ENCODE measurements at regions not wholly inside any gene's neighbourhood (a gene's known extent, or its start where the extent isn't known, plus 50 kb on each side); places are given as distances from the start of the nearest gene placed in this dataset.
A peak's percentile ranks its signal among the peaks of the same experiment; 100 is the strongest.

DNA sequence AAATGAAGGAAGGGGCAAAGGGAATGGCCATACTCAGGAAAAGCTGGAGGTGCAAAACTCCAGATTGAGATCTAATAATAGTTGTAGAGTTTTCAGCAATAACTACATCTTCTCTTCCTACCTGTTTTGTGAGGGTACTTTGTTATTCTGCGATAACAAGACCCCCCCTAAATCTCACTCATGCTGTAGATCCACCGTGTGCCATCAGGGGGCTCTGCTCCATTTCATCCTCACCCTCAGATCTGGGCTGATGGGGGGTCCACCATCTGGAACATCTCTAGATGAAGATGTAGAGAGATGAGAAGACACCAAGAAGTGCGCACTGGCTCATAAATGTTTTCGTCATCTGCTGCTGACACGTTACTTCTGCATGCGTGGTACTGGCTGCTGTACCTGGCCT lies 135.9 kb upstream of the KIRREL3 start:
- TF ChIP-seq, protein P1, sequence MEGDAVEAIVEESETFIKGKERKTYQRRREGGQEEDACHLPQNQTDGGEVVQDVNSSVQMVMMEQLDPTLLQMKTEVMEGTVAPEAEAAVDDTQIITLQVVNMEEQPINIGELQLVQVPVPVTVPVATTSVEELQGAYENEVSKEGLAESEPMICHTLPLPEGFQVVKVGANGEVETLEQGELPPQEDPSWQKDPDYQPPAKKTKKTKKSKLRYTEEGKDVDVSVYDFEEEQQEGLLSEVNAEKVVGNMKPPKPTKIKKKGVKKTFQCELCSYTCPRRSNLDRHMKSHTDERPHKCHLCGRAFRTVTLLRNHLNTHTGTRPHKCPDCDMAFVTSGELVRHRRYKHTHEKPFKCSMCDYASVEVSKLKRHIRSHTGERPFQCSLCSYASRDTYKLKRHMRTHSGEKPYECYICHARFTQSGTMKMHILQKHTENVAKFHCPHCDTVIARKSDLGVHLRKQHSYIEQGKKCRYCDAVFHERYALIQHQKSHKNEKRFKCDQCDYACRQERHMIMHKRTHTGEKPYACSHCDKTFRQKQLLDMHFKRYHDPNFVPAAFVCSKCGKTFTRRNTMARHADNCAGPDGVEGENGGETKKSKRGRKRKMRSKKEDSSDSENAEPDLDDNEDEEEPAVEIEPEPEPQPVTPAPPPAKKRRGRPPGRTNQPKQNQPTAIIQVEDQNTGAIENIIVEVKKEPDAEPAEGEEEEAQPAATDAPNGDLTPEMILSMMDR (conservative IDR thresholded peaks at IDR 0.05; ENCODE audit: low read depth in 2 of 2), result peak; percentile 59 to 67
- TF ChIP-seq POLR2AphosphoS5 (IDR thresholded peaks at IDR 0.05; ENCODE audit: low read depth) (no peak), EZH2 (IDR thresholded peaks at IDR 0.05; ENCODE audit: low read depth, unreplicated experiment) (no peak), EZH2phosphoT487 (IDR thresholded peaks at IDR 0.05; ENCODE audit: unreplicated experiment) (no peak), CREB1 (CRISPR knock-in tag; IDR thresholded peaks at IDR 0.05; ENCODE audit: low read depth) (no peak), JUNB (IDR thresholded peaks at IDR 0.05; ENCODE audit: unreplicated experiment) (no peak), STAT1 (IDR thresholded peaks at IDR 0.05; ENCODE audit: unreplicated experiment) (no peak), ZNF331 (CRISPR knock-in tag; IDR thresholded peaks at IDR 0.05; ENCODE audit: low read depth) (no peak), ZNF114 (CRISPR knock-in tag; IDR thresholded peaks at IDR 0.05) (no peak)
- TF ChIP-seq, protein P2, sequence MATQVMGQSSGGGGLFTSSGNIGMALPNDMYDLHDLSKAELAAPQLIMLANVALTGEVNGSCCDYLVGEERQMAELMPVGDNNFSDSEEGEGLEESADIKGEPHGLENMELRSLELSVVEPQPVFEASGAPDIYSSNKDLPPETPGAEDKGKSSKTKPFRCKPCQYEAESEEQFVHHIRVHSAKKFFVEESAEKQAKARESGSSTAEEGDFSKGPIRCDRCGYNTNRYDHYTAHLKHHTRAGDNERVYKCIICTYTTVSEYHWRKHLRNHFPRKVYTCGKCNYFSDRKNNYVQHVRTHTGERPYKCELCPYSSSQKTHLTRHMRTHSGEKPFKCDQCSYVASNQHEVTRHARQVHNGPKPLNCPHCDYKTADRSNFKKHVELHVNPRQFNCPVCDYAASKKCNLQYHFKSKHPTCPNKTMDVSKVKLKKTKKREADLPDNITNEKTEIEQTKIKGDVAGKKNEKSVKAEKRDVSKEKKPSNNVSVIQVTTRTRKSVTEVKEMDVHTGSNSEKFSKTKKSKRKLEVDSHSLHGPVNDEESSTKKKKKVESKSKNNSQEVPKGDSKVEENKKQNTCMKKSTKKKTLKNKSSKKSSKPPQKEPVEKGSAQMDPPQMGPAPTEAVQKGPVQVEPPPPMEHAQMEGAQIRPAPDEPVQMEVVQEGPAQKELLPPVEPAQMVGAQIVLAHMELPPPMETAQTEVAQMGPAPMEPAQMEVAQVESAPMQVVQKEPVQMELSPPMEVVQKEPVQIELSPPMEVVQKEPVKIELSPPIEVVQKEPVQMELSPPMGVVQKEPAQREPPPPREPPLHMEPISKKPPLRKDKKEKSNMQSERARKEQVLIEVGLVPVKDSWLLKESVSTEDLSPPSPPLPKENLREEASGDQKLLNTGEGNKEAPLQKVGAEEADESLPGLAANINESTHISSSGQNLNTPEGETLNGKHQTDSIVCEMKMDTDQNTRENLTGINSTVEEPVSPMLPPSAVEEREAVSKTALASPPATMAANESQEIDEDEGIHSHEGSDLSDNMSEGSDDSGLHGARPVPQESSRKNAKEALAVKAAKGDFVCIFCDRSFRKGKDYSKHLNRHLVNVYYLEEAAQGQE (IDR thresholded peaks at IDR 0.05; ENCODE audit: unreplicated experiment), result no peak
- TF ChIP-seq, protein P3, sequence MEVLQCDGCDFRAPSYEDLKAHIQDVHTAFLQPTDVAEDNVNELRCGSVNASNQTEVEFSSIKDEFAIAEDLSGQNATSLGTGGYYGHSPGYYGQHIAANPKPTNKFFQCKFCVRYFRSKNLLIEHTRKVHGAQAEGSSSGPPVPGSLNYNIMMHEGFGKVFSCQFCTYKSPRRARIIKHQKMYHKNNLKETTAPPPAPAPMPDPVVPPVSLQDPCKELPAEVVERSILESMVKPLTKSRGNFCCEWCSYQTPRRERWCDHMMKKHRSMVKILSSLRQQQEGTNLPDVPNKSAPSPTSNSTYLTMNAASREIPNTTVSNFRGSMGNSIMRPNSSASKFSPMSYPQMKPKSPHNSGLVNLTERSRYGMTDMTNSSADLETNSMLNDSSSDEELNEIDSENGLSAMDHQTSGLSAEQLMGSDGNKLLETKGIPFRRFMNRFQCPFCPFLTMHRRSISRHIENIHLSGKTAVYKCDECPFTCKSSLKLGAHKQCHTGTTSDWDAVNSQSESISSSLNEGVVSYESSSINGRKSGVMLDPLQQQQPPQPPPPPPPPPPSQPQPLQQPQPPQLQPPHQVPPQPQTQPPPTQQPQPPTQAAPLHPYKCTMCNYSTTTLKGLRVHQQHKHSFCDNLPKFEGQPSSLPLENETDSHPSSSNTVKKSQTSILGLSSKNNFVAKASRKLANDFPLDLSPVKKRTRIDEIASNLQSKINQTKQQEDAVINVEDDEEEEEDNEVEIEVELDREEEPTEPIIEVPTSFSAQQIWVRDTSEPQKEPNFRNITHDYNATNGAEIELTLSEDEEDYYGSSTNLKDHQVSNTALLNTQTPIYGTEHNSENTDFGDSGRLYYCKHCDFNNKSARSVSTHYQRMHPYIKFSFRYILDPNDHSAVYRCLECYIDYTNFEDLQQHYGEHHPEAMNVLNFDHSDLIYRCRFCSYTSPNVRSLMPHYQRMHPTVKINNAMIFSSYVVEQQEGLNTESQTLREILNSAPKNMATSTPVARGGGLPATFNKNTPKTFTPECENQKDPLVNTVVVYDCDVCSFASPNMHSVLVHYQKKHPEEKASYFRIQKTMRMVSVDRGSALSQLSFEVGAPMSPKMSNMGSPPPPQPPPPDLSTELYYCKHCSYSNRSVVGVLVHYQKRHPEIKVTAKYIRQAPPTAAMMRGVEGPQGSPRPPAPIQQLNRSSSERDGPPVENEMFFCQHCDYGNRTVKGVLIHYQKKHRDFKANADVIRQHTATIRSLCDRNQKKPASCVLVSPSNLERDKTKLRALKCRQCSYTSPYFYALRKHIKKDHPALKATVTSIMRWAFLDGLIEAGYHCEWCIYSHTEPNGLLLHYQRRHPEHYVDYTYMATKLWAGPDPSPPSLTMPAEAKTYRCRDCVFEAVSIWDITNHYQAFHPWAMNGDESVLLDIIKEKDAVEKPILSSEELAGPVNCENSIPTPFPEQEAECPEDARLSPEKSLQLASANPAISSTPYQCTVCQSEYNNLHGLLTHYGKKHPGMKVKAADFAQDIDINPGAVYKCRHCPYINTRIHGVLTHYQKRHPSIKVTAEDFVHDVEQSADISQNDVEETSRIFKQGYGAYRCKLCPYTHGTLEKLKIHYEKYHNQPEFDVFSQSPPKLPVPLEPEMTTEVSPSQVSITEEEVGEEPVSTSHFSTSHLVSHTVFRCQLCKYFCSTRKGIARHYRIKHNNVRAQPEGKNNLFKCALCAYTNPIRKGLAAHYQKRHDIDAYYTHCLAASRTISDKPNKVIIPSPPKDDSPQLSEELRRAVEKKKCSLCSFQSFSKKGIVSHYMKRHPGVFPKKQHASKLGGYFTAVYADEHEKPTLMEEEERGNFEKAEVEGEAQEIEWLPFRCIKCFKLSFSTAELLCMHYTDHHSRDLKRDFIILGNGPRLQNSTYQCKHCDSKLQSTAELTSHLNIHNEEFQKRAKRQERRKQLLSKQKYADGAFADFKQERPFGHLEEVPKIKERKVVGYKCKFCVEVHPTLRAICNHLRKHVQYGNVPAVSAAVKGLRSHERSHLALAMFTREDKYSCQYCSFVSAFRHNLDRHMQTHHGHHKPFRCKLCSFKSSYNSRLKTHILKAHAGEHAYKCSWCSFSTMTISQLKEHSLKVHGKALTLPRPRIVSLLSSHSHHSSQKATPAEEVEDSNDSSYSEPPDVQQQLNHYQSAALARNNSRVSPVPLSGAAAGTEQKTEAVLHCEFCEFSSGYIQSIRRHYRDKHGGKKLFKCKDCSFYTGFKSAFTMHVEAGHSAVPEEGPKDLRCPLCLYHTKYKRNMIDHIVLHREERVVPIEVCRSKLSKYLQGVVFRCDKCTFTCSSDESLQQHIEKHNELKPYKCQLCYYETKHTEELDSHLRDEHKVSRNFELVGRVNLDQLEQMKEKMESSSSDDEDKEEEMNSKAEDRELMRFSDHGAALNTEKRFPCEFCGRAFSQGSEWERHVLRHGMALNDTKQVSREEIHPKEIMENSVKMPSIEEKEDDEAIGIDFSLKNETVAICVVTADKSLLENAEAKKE (CRISPR knock-in tag; IDR thresholded peaks at IDR 0.05), result no peak
- TF ChIP-seq, protein P4, sequence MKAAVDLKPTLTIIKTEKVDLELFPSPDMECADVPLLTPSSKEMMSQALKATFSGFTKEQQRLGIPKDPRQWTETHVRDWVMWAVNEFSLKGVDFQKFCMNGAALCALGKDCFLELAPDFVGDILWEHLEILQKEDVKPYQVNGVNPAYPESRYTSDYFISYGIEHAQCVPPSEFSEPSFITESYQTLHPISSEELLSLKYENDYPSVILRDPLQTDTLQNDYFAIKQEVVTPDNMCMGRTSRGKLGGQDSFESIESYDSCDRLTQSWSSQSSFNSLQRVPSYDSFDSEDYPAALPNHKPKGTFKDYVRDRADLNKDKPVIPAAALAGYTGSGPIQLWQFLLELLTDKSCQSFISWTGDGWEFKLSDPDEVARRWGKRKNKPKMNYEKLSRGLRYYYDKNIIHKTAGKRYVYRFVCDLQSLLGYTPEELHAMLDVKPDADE (IDR thresholded peaks at IDR 0.05), result no peak

Measured in GM23338 (cell line).